CD8-positive, alpha-beta memory T cell (primary cell): ENCODE measurements at regions not wholly inside any gene's neighbourhood (a gene's known extent, or its start where the extent isn't known, plus 50 kb on each side); places are given as distances from the start of the nearest gene placed in this dataset.

Source experiments
- CTCF ChIA-PET: fragments of 350-600 bp; sonication (Branson Sonifier 250); formaldehyde crosslinking; loops from one replicate; lab custom pipeline; 2021; ENCODE audit warnings: antibody characterized with exemption; lab: Charles Lee
- POLR2A ChIA-PET: fragments of 350-600 bp; sonication (Branson Sonifier 250); formaldehyde crosslinking; loops from one replicate; lab custom pipeline; 2021; ENCODE audit warnings: antibody characterized with exemption; lab: Charles Lee
- DNase-seq, 5 donors: peaks; one replicate each; pipeline versions ENCODE4 v3.0.0 to v3.0.0-alpha.2; 2020 to 2022; ENCODE audit warnings: mixed read lengths in 1 of 5
- H3K27ac ChIP-seq: one replicate; pipeline ENCODE4 v1.7.0; 2013; ENCODE audit warnings: low read depth, mild to moderate bottlenecking, low read length, moderate library complexity
- H3K27me3 ChIP-seq: 2 replicates; pipeline ENCODE4 v1.7.0; 2013; ENCODE audit warnings: low read length, mild to moderate bottlenecking; ENCODE audit not compliant: insufficient read depth, poor library complexity, severe bottlenecking
- H3K36me3 ChIP-seq: 2 replicates; pipeline ENCODE4 v1.7.0; 2013; ENCODE audit warnings: mild to moderate bottlenecking, low read length, moderate library complexity; ENCODE audit not compliant: insufficient read depth
- H3K4me1 ChIP-seq: 2 replicates; pipeline ENCODE4 v1.7.0; 2013; ENCODE audit warnings: mild to moderate bottlenecking, low read length, moderate library complexity; ENCODE audit not compliant: insufficient read depth
- H3K4me3 ChIP-seq: 2 replicates; pipeline ENCODE4 v1.7.0; 2013; ENCODE audit warnings: mild to moderate bottlenecking, low read length
- H3K9me3 ChIP-seq: 2 replicates; pipeline ENCODE4 v1.7.0; 2013; ENCODE audit warnings: mild to moderate bottlenecking, low read length
- H3K27ac Mint-ChIP-seq, 8 donors: one replicate each; pipeline ENCODE4 v1.8.0; 2020 to 2021; ENCODE audit warnings: mixed read lengths in 8 of 8, mild to moderate bottlenecking in 6 of 8, inconsistent platforms in 3 of 8, moderate library complexity in 3 of 8
- H3K27me3 Mint-ChIP-seq, 2 donors: one replicate each; pipeline ENCODE4 v1.8.0; 2020 to 2021; ENCODE audit warnings: mixed read lengths in 2 of 2, mild to moderate bottlenecking in 1 of 2, moderate library complexity in 1 of 2
- H3K36me3 Mint-ChIP-seq, 3 donors: one replicate each; pipeline ENCODE4 v1.8.0; 2020 to 2021; ENCODE audit warnings: mixed read lengths in 3 of 3, inconsistent platforms in 1 of 3, mild to moderate bottlenecking in 1 of 3
- H3K4me1 Mint-ChIP-seq, 3 donors: one replicate each; pipeline ENCODE4 v1.8.0; 2020 to 2021; ENCODE audit warnings: mixed read lengths in 3 of 3, inconsistent platforms in 1 of 3, mild to moderate bottlenecking in 1 of 3
- H3K4me3 Mint-ChIP-seq, 7 donors: one replicate each; pipeline ENCODE4 v1.8.0; 2020 to 2021; ENCODE audit warnings: mixed read lengths in 7 of 7, mild to moderate bottlenecking in 6 of 7, moderate library complexity in 4 of 7, inconsistent platforms in 2 of 7
- H3K9me3 Mint-ChIP-seq, 5 donors: one replicate each; pipeline ENCODE4 v1.8.0; 2020 to 2022; ENCODE audit warnings: mixed read lengths in 5 of 5, mild to moderate bottlenecking in 3 of 5, moderate library complexity in 2 of 5, inconsistent platforms in 1 of 5

DNA sequence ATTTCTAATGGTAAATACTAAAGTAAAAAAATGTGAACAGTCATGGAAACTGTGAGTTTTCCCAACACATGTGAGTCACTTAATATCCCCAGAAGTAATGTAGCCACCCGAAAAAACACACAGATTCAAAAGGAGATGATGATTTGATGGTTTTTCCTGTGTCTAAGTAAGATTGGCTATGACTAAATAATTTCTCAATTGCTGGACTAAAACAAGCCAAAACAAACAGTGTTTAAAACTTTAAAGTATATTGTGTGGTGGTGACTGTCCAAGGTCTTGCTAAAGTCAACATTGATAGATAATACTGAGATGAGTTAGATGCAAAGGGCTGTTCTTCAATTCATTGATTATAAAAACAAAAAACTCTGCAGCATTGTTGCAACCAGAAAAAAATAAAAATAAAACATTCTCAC, 89.6 kb upstream of the SOX5 start:
- Mint-ChIP-seq H3K27me3 (no peaks in the 10 kb centered on the region), H3K36me3 (no peaks in the 10 kb centered on the region), H3K4me1 (no peaks in the 10 kb centered on the region), H3K9me3 (peaks cover 0 to 4% (median 0%) of the 10 kb centered on the region in 5 donors), H3K4me3 (no peak overlapping the region), H3K27ac (no peak overlapping the region)
- CTCF ChIA-PET, result no interaction called here
- Histone ChIP-seq H3K27me3 (no peaks in the 10 kb centered on the region), H3K4me3 (no peak overlapping the region), H3K9me3 (no peaks in the 10 kb centered on the region), H3K36me3 (no peaks in the 10 kb centered on the region), H3K27ac (no peak overlapping the region), H3K4me1 (no peaks in the 10 kb centered on the region)
- no peak for DNase-seq
- POLR2A ChIA-PET, result no interaction called here

DNA sequence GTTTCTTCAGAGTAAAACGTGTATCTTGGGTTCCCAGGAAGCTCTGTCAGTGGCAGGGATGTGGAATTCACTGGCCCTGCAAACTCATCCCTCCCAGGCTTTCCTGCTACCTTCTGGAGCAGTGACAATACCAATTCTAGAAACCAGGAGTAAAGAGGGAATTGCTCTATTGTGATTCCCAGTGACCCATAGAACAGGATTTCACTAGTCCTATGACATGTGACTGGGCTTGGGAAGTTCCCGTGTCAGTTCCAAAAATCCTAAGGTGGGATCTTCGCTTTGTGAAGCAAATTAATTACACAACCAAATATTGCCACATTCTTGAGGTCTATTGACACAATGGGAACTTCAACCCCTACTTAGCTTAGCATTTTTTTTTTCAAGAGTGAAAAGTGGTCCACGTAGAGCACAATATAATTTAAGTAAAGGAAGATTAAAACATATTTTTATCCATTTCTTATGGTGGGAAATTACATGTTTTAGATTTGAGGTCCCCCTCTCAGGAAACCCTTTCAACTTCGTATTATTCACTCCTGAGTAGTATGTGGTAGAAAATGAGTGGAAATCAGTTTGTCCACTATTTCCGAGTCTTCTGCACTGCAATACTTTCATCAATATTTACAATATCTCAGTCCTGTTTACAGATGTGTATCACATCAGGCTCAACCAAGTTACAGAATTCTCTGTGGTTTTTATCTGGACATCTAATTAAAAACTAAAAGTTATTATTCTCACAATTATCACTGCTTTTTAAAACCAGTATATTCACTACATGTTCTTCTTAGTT, 88.9 kb upstream of the SOX5 start:
- no peaks in the 10 kb centered on the region for H3K9me3 ChIP-seq
- ChIA-PET CTCF (no interaction called here), POLR2A (no interaction called here)
- H3K4me1 ChIP-seq, result no peaks in the 10 kb centered on the region
- no peak overlapping the region for H3K4me3 ChIP-seq
- H3K4me1 Mint-ChIP-seq, result no peaks in the 10 kb centered on the region
- H3K4me3 Mint-ChIP-seq, result no peak overlapping the region
- no peaks in the 10 kb centered on the region for H3K36me3 ChIP-seq
- H3K27ac ChIP-seq, result no peak overlapping the region
- DNase-seq, result no peak
- H3K36me3 Mint-ChIP-seq, result no peaks in the 10 kb centered on the region
- no peaks in the 10 kb centered on the region for H3K27me3 Mint-ChIP-seq
- no peak overlapping the region for H3K27ac Mint-ChIP-seq
- H3K27me3 ChIP-seq, result no peaks in the 10 kb centered on the region
- peaks cover 0 to 4% (median 0%) of the 10 kb centered on the region in 5 donors for H3K9me3 Mint-ChIP-seq

- Histone ChIP-seq H3K27me3 (no peaks in the 10 kb centered on the region), H3K36me3 (no peaks in the 10 kb centered on the region), H3K9me3 (no peaks in the 10 kb centered on the region), H3K4me1 (no peaks in the 10 kb centered on the region), H3K27ac (no peak overlapping the region), H3K4me3 (no peak overlapping the region)
- Mint-ChIP-seq H3K27me3 (no peaks in the 10 kb centered on the region), H3K36me3 (no peaks in the 10 kb centered on the region), H3K27ac (no peak overlapping the region), H3K4me1 (no peaks in the 10 kb centered on the region), H3K4me3 (no peak overlapping the region), H3K9me3 (peaks cover 0 to 4% (median 0%) of the 10 kb centered on the region in 5 donors)
- no peak for DNase-seq
- ChIA-PET CTCF (no interaction called here), POLR2A (no interaction called here)
Observed at GRCh38 chr12:24036438-24037216, 87.2 kb upstream of the SOX5 start.

- Histone ChIP-seq H3K9me3 (no peaks in the 10 kb centered on the region), H3K4me1 (no peaks in the 10 kb centered on the region), H3K27me3 (no peaks in the 10 kb centered on the region), H3K4me3 (no peak overlapping the region), H3K27ac (no peak overlapping the region), H3K36me3 (no peaks in the 10 kb centered on the region)
- no peaks in the 10 kb centered on the region for H3K27me3 Mint-ChIP-seq
- CTCF ChIA-PET, result no interaction called here
- H3K9me3 Mint-ChIP-seq, result peaks cover 0 to 5% (median 2%) of the 10 kb centered on the region in 5 donors
- DNase-seq, result no peak
- no peaks in the 10 kb centered on the region for H3K36me3 Mint-ChIP-seq
- H3K4me3 Mint-ChIP-seq, result no peak overlapping the region
- H3K27ac Mint-ChIP-seq, result no peak overlapping the region
- POLR2A ChIA-PET, result no interaction called here
- H3K4me1 Mint-ChIP-seq, result no peaks in the 10 kb centered on the region
Observed at GRCh38 chr12:24034894-24035293, 85.4 kb upstream of the SOX5 start.

DNA sequence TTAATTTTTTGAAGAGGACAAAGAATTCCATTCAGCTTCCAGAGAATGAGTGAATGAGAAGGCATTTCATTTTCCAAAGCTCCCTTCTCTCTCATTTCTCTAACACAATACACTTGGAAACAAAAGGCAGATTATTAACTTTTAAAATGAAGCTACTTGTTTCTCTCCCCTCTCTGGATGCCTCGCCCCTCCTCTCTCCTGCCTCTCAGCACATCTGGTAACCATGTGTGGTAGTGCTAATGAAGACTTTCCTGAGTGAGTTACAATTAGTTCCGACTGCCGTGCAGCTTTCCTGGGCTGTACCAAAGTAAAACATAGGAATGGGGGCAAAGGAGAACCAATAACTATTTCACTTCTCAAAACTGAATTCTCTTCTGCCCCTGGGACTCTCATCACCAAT, 84.7 kb upstream of the SOX5 start:
- H3K27me3 Mint-ChIP-seq, result no peaks in the 10 kb centered on the region
- CTCF ChIA-PET, result no interaction called here
- peaks cover 0 to 5% (median 2%) of the 10 kb centered on the region in 5 donors for H3K9me3 Mint-ChIP-seq

GRCh38 chr12:24027352-24027751, 77.9 kb upstream of the SOX5 start:
- POLR2A ChIA-PET, result no interaction called here
- H3K36me3 ChIP-seq, result no peaks in the 10 kb centered on the region
- no peaks in the 10 kb centered on the region for H3K4me1 ChIP-seq
- DNase-seq, result no peak
- peaks cover 0 to 5% (median 0%) of the 10 kb centered on the region in 5 donors for H3K9me3 Mint-ChIP-seq
- CTCF ChIA-PET, result no interaction called here
- H3K4me3 Mint-ChIP-seq, result no peak overlapping the region
- no peak overlapping the region for H3K4me3 ChIP-seq
- no peak overlapping the region for H3K27ac Mint-ChIP-seq
- H3K4me1 Mint-ChIP-seq, result no peaks in the 10 kb centered on the region
- no peaks in the 10 kb centered on the region for H3K36me3 Mint-ChIP-seq
- H3K9me3 ChIP-seq, result no peaks in the 10 kb centered on the region
- H3K27ac ChIP-seq, result no peak overlapping the region
- no peaks in the 10 kb centered on the region for H3K27me3 Mint-ChIP-seq
- no peaks in the 10 kb centered on the region for H3K27me3 ChIP-seq

More for the DNA sequence above, 84.7 kb upstream of the SOX5 start:
- no peaks in the 10 kb centered on the region for H3K4me1 ChIP-seq
- POLR2A ChIA-PET, result no interaction called here
- no peak overlapping the region for H3K4me3 Mint-ChIP-seq
- H3K9me3 ChIP-seq, result no peaks in the 10 kb centered on the region
- H3K36me3 Mint-ChIP-seq, result no peaks in the 10 kb centered on the region
- no peak overlapping the region for H3K27ac Mint-ChIP-seq
- H3K27ac ChIP-seq, result no peak overlapping the region
- H3K27me3 ChIP-seq, result no peaks in the 10 kb centered on the region
- H3K36me3 ChIP-seq, result no peaks in the 10 kb centered on the region
- no peak overlapping the region for H3K4me3 ChIP-seq
- H3K4me1 Mint-ChIP-seq, result no peaks in the 10 kb centered on the region
- no peak for DNase-seq

- Histone ChIP-seq H3K27me3 (no peaks in the 10 kb centered on the region), H3K4me3 (no peak overlapping the region), H3K27ac (no peak overlapping the region), H3K9me3 (no peaks in the 10 kb centered on the region), H3K4me1 (no peaks in the 10 kb centered on the region), H3K36me3 (no peaks in the 10 kb centered on the region)
- DNase-seq, result no peak
- H3K4me1 Mint-ChIP-seq, result no peaks in the 10 kb centered on the region
- no peak overlapping the region for H3K4me3 Mint-ChIP-seq
- H3K9me3 Mint-ChIP-seq, result peaks cover 0 to 3% (median 0%) of the 10 kb centered on the region in 5 donors
- no peak overlapping the region for H3K27ac Mint-ChIP-seq
- CTCF ChIA-PET, result interaction anchor here (0.8 kb wide), 1 partner anchor 10 kb away, joined by 3 read pairs; no protein-coding TSS in a partner anchor
- H3K27me3 Mint-ChIP-seq, result no peaks in the 10 kb centered on the region
- POLR2A ChIA-PET, result no interaction called here
- no peaks in the 10 kb centered on the region for H3K36me3 Mint-ChIP-seq
Observed at GRCh38 chr12:24025153-24025798, 75.8 kb upstream of the SOX5 start.

DNA sequence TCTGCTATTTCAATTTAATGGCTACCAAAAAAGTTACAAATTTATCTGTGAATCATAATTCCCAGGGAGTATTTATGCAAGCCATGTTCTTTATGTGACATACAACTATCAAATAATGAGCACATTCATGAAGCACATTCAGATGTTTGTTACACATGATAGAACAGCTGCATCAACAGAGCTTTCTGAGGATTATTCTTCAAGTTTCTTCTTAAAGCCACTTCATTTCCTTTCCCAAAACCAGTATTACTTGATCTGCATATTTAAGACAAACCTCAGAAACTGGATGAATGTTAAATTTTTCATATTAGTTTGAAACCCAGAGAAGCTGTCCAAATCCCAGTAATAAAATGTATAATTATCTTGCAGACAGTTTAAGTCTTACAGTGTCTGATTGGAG, 73.6 kb upstream of the SOX5 start:
- Histone ChIP-seq H3K9me3 (no peaks in the 10 kb centered on the region), H3K4me1 (no peaks in the 10 kb centered on the region), H3K27ac (no peak overlapping the region), H3K27me3 (no peaks in the 10 kb centered on the region), H3K4me3 (no peak overlapping the region), H3K36me3 (no peaks in the 10 kb centered on the region)
- Mint-ChIP-seq H3K27ac (no peak overlapping the region), H3K27me3 (no peaks in the 10 kb centered on the region), H3K9me3 (peaks cover 0 to 7% (median 0%) of the 10 kb centered on the region in 5 donors), H3K4me1 (no peaks in the 10 kb centered on the region), H3K36me3 (no peaks in the 10 kb centered on the region), H3K4me3 (no peak overlapping the region)
- POLR2A ChIA-PET, result no interaction called here
- DNase-seq, result no peak
- CTCF ChIA-PET, result no interaction called here
